Liver (tissue), 8 donors: ENCODE measurements at regions not wholly inside any gene's neighbourhood (a gene's known extent, or its start where the extent isn't known, plus 50 kb on each side); places are given as distances from the start of the nearest gene placed in this dataset.

Source experiments
- DNase-seq: peaks from one replicate; pipeline ENCODE4 v3.0.0-alpha.2; 2017; ENCODE audit warnings: low spot score
- H3K27ac ChIP-seq, 2 donors: one replicate each; pipeline ENCODE4 v1.7.0; 2013; ENCODE audit warnings: inconsistent platforms in 2 of 2, low read length in 2 of 2, control low read depth in 1 of 2, low read depth in 1 of 2, mild to moderate bottlenecking in 1 of 2
- H3K27me3 ChIP-seq, 4 donors: one replicate each; pipeline versions ENCODE4 v1.6.1 to v1.7.0; 2013; ENCODE audit warnings: low read length in 3 of 4, inconsistent platforms in 1 of 4, mild to moderate bottlenecking in 1 of 4, moderate library complexity in 1 of 4; ENCODE audit not compliant: control insufficient read depth in 4 of 4, insufficient read depth in 4 of 4
- H3K36me3 ChIP-seq, 4 donors: one replicate each; pipeline versions ENCODE4 v1.6.1 to v1.7.0; 2013; ENCODE audit warnings: low read length in 3 of 4, mild to moderate bottlenecking in 3 of 4, low read depth in 1 of 4, moderate library complexity in 1 of 4; ENCODE audit not compliant: control insufficient read depth in 4 of 4, insufficient read depth in 3 of 4
- H3K4me1 ChIP-seq, 4 donors: one replicate each; pipeline versions ENCODE4 v1.6.1 to v1.7.0; 2013; ENCODE audit warnings: low read length in 3 of 4, mild to moderate bottlenecking in 3 of 4, moderate library complexity in 1 of 4; ENCODE audit not compliant: control insufficient read depth in 4 of 4, insufficient read depth in 4 of 4
- H3K4me3 ChIP-seq, 3 donors: one replicate each; pipeline versions ENCODE4 v1.6.1 to v1.7.0; 2013; ENCODE audit warnings: low read length in 3 of 3, control low read depth in 1 of 3, low read depth in 1 of 3, mild to moderate bottlenecking in 1 of 3
- H3K9ac ChIP-seq, 2 donors: one replicate each; pipeline ENCODE4 v1.7.0; 2013; ENCODE audit warnings: low read length in 2 of 2, mild to moderate bottlenecking in 2 of 2, moderate library complexity in 2 of 2, control low read depth in 1 of 2, low read depth in 1 of 2
- H3K9me3 ChIP-seq, 4 donors: one replicate each; pipeline versions ENCODE4 v1.6.1 to v1.7.0; 2013; ENCODE audit warnings: low read length in 3 of 4; ENCODE audit not compliant: control insufficient read depth in 4 of 4
- ATF3 ChIP-seq: IDR thresholded peaks from 2 replicates; pipeline ENCODE4 v1.6.1; 2016; ENCODE audit warnings: antibody characterized with exemption
- EGR1 ChIP-seq, 2 donors: IDR thresholded peaks; 2 replicates each; pipeline ENCODE4 v1.6.1; 2016 to 2018; ENCODE audit warnings: antibody characterized with exemption in 2 of 2, low read depth in 2 of 2
- FOXA1 ChIP-seq: IDR thresholded peaks from 2 replicates; pipeline ENCODE4 v1.6.1; 2016; ENCODE audit warnings: antibody characterized with exemption
- FOXA2 ChIP-seq: IDR thresholded peaks from 2 replicates; pipeline ENCODE4 v1.6.1; 2016; ENCODE audit warnings: antibody characterized with exemption
- GABPA ChIP-seq, 2 donors: IDR thresholded peaks in 1 of 2; conservative IDR thresholded peaks in 1 of 2; 2 replicates each; pipeline ENCODE4 v1.6.1; 2016; ENCODE audit warnings: antibody characterized with exemption in 2 of 2, mild to moderate bottlenecking in 1 of 2, moderate library complexity in 1 of 2
- HNF4A ChIP-seq, 2 donors: conservative IDR thresholded peaks; 2 replicates each; pipeline ENCODE4 v1.6.1; 2016; ENCODE audit warnings: antibody characterized with exemption in 2 of 2, mild to moderate bottlenecking in 2 of 2
- HNF4G ChIP-seq: IDR thresholded peaks from 2 replicates; pipeline ENCODE4 v1.6.1; 2016; ENCODE audit warnings: antibody characterized with exemption
- JUND ChIP-seq, 2 donors: IDR thresholded peaks; 2 replicates each; pipeline ENCODE4 v1.6.1; 2016; ENCODE audit warnings: antibody characterized with exemption in 2 of 2
- MAX ChIP-seq: IDR thresholded peaks from 2 replicates; pipeline ENCODE4 v1.6.1; 2016; ENCODE audit warnings: antibody characterized with exemption
- NR2F2 ChIP-seq: IDR thresholded peaks from 2 replicates; pipeline ENCODE4 v1.6.1; 2016; ENCODE audit warnings: antibody characterized with exemption
- RAD21 ChIP-seq, 2 donors: IDR thresholded peaks; 2 replicates each; pipeline ENCODE4 v1.6.1; 2016; ENCODE audit warnings: antibody characterized with exemption in 2 of 2, mild to moderate bottlenecking in 2 of 2
- RXRA ChIP-seq, 2 donors: IDR thresholded peaks; 2 replicates each; pipeline ENCODE4 v1.6.1; 2017 to 2018; ENCODE audit warnings: antibody characterized with exemption in 2 of 2, mild to moderate bottlenecking in 1 of 2
- SP1 ChIP-seq: IDR thresholded peaks from 2 replicates; pipeline ENCODE4 v1.6.1; 2018; ENCODE audit warnings: antibody characterized with exemption, mild to moderate bottlenecking
- TAF1 ChIP-seq: conservative IDR thresholded peaks from 2 replicates; pipeline ENCODE4 v1.6.1; 2016; ENCODE audit warnings: antibody characterized with exemption, mild to moderate bottlenecking
- YY1 ChIP-seq: IDR thresholded peaks from 2 replicates; pipeline ENCODE4 v1.6.1; 2016; ENCODE audit warnings: antibody characterized with exemption, mild to moderate bottlenecking
- ZBTB33 ChIP-seq: IDR thresholded peaks from 2 replicates; pipeline ENCODE4 v1.6.1; 2016; ENCODE audit warnings: antibody characterized with exemption
- WGBS: extraction: QIAGEN DNeasy Blood & Tissue Kit; methylation state at CpG from one replicate; pipeline ENCODE4 v1.1.7; 2013; 5-methylcytosine and 5-hydroxymethylcytosine counted together
- TF ChIP-seq, protein P1 (sequence below): IDR thresholded peaks from 2 replicates; pipeline ENCODE4 v1.6.1; 2016; ENCODE audit warnings: antibody characterized with exemption, mild to moderate bottlenecking
- TF ChIP-seq, protein P2 (sequence below): fragments of 150-350 bp; IDR thresholded peaks from 2 replicates; pipeline ENCODE4 v1.5.1; 2017; ENCODE audit warnings: improper control_type of control experiment, low read depth, low read length; ENCODE audit not compliant: missing input control
- donor health status: healthy.
- donor health status: healthy.
- donor health status: healthy.
- donor health status: healthy.
- donor health status: healthy.

GRCh38 chr6:140893432-140893831 is 1239.3 kb upstream of the GJE1 start (continued):
- TF ChIP-seq, protein P1, sequence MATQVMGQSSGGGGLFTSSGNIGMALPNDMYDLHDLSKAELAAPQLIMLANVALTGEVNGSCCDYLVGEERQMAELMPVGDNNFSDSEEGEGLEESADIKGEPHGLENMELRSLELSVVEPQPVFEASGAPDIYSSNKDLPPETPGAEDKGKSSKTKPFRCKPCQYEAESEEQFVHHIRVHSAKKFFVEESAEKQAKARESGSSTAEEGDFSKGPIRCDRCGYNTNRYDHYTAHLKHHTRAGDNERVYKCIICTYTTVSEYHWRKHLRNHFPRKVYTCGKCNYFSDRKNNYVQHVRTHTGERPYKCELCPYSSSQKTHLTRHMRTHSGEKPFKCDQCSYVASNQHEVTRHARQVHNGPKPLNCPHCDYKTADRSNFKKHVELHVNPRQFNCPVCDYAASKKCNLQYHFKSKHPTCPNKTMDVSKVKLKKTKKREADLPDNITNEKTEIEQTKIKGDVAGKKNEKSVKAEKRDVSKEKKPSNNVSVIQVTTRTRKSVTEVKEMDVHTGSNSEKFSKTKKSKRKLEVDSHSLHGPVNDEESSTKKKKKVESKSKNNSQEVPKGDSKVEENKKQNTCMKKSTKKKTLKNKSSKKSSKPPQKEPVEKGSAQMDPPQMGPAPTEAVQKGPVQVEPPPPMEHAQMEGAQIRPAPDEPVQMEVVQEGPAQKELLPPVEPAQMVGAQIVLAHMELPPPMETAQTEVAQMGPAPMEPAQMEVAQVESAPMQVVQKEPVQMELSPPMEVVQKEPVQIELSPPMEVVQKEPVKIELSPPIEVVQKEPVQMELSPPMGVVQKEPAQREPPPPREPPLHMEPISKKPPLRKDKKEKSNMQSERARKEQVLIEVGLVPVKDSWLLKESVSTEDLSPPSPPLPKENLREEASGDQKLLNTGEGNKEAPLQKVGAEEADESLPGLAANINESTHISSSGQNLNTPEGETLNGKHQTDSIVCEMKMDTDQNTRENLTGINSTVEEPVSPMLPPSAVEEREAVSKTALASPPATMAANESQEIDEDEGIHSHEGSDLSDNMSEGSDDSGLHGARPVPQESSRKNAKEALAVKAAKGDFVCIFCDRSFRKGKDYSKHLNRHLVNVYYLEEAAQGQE = no peak
- no peak for TF ChIP-seq NR2F2
- no peak for TF ChIP-seq RAD21 (IDR thresholded peaks at IDR 0.05)

DNA sequence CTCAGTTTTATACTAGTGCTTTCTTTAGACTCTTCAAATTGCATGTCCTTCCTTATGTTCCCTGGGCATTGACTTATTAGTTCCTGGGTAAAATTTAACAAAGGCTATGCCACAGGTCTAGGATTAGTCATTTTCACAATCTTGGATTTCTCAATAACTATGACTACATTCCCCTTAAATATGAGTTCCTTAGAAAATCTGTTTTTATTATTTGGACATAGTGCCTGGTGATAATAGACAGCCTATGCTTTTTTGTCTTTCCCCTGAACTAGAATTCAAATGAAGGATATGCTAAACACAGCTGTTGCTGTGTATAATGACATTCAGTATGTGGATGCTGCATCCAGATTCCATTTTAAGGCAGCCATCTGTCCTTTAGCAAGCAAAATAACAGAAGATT is 1252.8 kb upstream of the GJE1 start:
- no peak overlapping the region for H3K27ac ChIP-seq
- no peak for DNase-seq
- no peak overlapping the region for H3K9ac ChIP-seq
- TF ChIP-seq GABPA (IDR thresholded peaks at IDR 0.05 in 1 of 2, conservative IDR thresholded peaks at IDR 0.05 in 1 of 2) (no peak), NR2F2 (no peak), HNF4A (conservative IDR thresholded peaks at IDR 0.05) (no peak), EGR1 (IDR thresholded peaks at IDR 0.05; ENCODE audit: low read depth in 2 of 2) (no peak), SP1 (no peak), FOXA2 (no peak), YY1 (no peak), ATF3 (no peak)
- no peak overlapping the region for H3K4me3 ChIP-seq
- no peaks in the 10 kb centered on the region for H3K27me3 ChIP-seq
- H3K4me1 ChIP-seq = no peaks in the 10 kb centered on the region
- no peaks in the 10 kb centered on the region for H3K36me3 ChIP-seq
- H3K9me3 ChIP-seq = no peaks in the 10 kb centered on the region

DNA sequence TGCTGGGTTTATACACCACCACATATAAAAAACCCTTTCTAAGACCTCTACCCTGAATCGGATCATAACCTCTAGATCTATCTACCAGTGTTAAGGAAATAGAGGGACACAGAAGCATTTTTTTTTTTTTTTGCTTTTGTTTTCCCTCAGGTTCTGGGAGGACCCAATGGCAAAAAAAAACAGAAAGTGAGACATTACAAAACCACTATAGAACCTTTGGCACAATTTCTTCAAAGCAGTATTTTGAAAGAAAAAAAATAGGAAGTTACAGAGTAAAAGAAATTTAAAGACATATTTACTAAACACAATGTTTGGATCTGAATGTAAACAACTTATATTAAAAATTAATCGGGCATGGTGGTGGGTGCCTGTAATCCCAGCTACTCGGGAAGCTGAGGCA is 1258.7 kb upstream of the GJE1 start:
- Histone ChIP-seq H3K4me3 (no peak overlapping the region), H3K9me3 (no peaks in the 10 kb centered on the region), H3K4me1 (no peaks in the 10 kb centered on the region), H3K27me3 (no peaks in the 10 kb centered on the region), H3K36me3 (no peaks in the 10 kb centered on the region), H3K9ac (no peak overlapping the region), H3K27ac (no peak overlapping the region)
- TF ChIP-seq TAF1 = no peak
- no peak for TF ChIP-seq RAD21 (IDR thresholded peaks at IDR 0.05)
- TF ChIP-seq NR2F2 = no peak
- no peak for TF ChIP-seq GABPA (IDR thresholded peaks at IDR 0.05 in 1 of 2, conservative IDR thresholded peaks at IDR 0.05 in 1 of 2)
- TF ChIP-seq, protein P2, sequence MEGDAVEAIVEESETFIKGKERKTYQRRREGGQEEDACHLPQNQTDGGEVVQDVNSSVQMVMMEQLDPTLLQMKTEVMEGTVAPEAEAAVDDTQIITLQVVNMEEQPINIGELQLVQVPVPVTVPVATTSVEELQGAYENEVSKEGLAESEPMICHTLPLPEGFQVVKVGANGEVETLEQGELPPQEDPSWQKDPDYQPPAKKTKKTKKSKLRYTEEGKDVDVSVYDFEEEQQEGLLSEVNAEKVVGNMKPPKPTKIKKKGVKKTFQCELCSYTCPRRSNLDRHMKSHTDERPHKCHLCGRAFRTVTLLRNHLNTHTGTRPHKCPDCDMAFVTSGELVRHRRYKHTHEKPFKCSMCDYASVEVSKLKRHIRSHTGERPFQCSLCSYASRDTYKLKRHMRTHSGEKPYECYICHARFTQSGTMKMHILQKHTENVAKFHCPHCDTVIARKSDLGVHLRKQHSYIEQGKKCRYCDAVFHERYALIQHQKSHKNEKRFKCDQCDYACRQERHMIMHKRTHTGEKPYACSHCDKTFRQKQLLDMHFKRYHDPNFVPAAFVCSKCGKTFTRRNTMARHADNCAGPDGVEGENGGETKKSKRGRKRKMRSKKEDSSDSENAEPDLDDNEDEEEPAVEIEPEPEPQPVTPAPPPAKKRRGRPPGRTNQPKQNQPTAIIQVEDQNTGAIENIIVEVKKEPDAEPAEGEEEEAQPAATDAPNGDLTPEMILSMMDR = no peak
- TF ChIP-seq ATF3 = no peak
- TF ChIP-seq EGR1 (IDR thresholded peaks at IDR 0.05; ENCODE audit: low read depth in 2 of 2) = no peak
- no peak for TF ChIP-seq YY1
- TF ChIP-seq, protein P1 = no peak
- TF ChIP-seq ZBTB33 = no peak
- no peak for TF ChIP-seq RXRA (IDR thresholded peaks at IDR 0.05)
- TF ChIP-seq HNF4G = no peak
- TF ChIP-seq JUND (IDR thresholded peaks at IDR 0.05) = no peak
- no peak for TF ChIP-seq FOXA2
- no peak for TF ChIP-seq SP1
- no peak for TF ChIP-seq FOXA1
- TF ChIP-seq HNF4A (conservative IDR thresholded peaks at IDR 0.05) = no peak
- TF ChIP-seq MAX = no peak
- DNase-seq = no peak
- 84% methylated on average over 3 of the region's 3 CpGs for WGBS
